Psoas muscle (tissue), 7 donors: ENCODE measurements at regions not wholly inside any gene's neighbourhood (a gene's known extent, or its start where the extent isn't known, plus 50 kb on each side); places are given as distances from the start of the nearest gene placed in this dataset.

Experiments used
- ATAC-seq, 4 donors: fragments of 200-7000 bp; cut with Tn5 transposase; one replicate each; pipeline ENCODE4 v1.9.1; 2020; ENCODE audit warnings: moderate library complexity in 3 of 4, mild to moderate bottlenecking in 2 of 4
- DNase-seq, 2 donors: peaks; one replicate each; pipeline ENCODE4 v3.0.0-alpha.2; 2020
- H3K27ac ChIP-seq: fragments of 200-600 bp; one replicate; pipeline ENCODE4 v1.8.0; 2022
- H3K27me3 ChIP-seq, 3 donors: fragments of 200-600 bp in 1 of 3; one replicate each; pipeline versions ENCODE4 v1.6.1 to v1.8.0; 2013 to 2022; ENCODE audit warnings: low read length in 2 of 3, mild to moderate bottlenecking in 2 of 3, moderate library complexity in 1 of 3; ENCODE audit not compliant: insufficient read depth in 3 of 3
- H3K36me3 ChIP-seq, 2 donors: fragments of 200-600 bp in 1 of 2; one replicate each; pipeline versions ENCODE4 v1.6.1 to v1.8.0; 2013 to 2022; ENCODE audit warnings: low read depth in 1 of 2, mild to moderate bottlenecking in 1 of 2, moderate library complexity in 1 of 2; ENCODE audit not compliant: insufficient read depth in 1 of 2
- H3K4me1 ChIP-seq: fragments of 200-600 bp; one replicate; pipeline ENCODE4 v1.8.0; 2022
- H3K4me3 ChIP-seq: fragments of 200-600 bp; one replicate; pipeline ENCODE4 v1.8.0; 2022; ENCODE audit warnings: mild to moderate bottlenecking
- H3K9me3 ChIP-seq: fragments of 200-600 bp; one replicate; pipeline ENCODE4 v1.8.0; 2022
- CTCF ChIP-seq: fragments of 200-600 bp; IDR thresholded peaks from one replicate; pipeline ENCODE4 v1.8.0; 2022; ENCODE audit warnings: antibody characterized with exemption
- WGBS, 3 donors: extraction: QIAGEN DNeasy Blood & Tissue Kit; methylation state at CpG; one replicate each; pipeline versions ENCODE4 v1.1.6 to v1.1.7; 2013; 5-methylcytosine and 5-hydroxymethylcytosine counted together
- intact Hi-C, 2 donors: fragments of 100-400 bp; cut with DNase I; formaldehyde crosslinking; loops; one replicate each; pipeline versions ENCODE4 v1.11.0 to v1.14.2; 2022
- donor health status: healthy with polysubstance abuse.
- donor health status: DM: no; HTN: no; CAD: no; lungs with moderate emphysema.
- donor health status: Bipolar disorder and iron deficiency.
- donor health status: healthy.
- donor health status: DM: yes; HTN: yes; CAD: no.
- donor health status: DM: no; HTN: no; CAD: no.
- donor health status: DM: yes; HTN: yes; CAD: no.

GRCh38 chr2:163541943-163542342 is 193.9 kb downstream of the FIGN start:
- no peak overlapping the region for H3K4me3 ChIP-seq
- H3K27ac ChIP-seq, result no peak overlapping the region
- intact Hi-C loops, result no loop called here
- no peaks in the 10 kb centered on the region for H3K9me3 ChIP-seq
- no peak for DNase-seq
- TF ChIP-seq CTCF, result no peak
- WGBS, 3 donors, result 92 to 97% (median 94%) methylated on average over 2 of the region's 2 CpGs
- H3K36me3 ChIP-seq, result no peaks in the 10 kb centered on the region
- H3K4me1 ChIP-seq, result peaks cover 14% of the 10 kb centered on the region
- no peak for ATAC-seq
- no peaks in the 10 kb centered on the region for H3K27me3 ChIP-seq

GRCh38 chr2:163541495-163541894 is 194.3 kb downstream of the FIGN start:
- Histone ChIP-seq H3K4me3 (no peak overlapping the region), H3K27me3 (no peaks in the 10 kb centered on the region), H3K9me3 (no peaks in the 10 kb centered on the region), H3K36me3 (no peaks in the 10 kb centered on the region), H3K4me1 (peaks cover 14% of the 10 kb centered on the region), H3K27ac (no peak overlapping the region)
- WGBS, 3 donors, result 85 to 91% (median 87%) methylated on average over 2 of the region's 2 CpGs
- DNase-seq, result no peak
- no peak for TF ChIP-seq CTCF
- no peak for ATAC-seq
- intact Hi-C loops, result no loop called here

GRCh38 chr2:163528640-163529217 is 207.1 kb downstream of the FIGN start:
- intact Hi-C loops, result no loop called here
- no peak for ATAC-seq

GRCh38 chr2:163527381-163527780 is 208.4 kb downstream of the FIGN start:
- Histone ChIP-seq H3K4me3 (no peak overlapping the region), H3K36me3 (no peaks in the 10 kb centered on the region), H3K27ac (no peak overlapping the region), H3K27me3 (no peaks in the 10 kb centered on the region), H3K4me1 (no peaks in the 10 kb centered on the region), H3K9me3 (peaks cover 3% of the 10 kb centered on the region)
- DNase-seq (no peak), ATAC-seq (no peak)
- intact Hi-C loops, result no loop called here
- no peak for TF ChIP-seq CTCF

More at GRCh38 chr2:163528640-163529217, 207.1 kb downstream of the FIGN start:
- Histone ChIP-seq H3K4me1 (no peaks in the 10 kb centered on the region), H3K27me3 (no peaks in the 10 kb centered on the region), H3K27ac (no peak overlapping the region), H3K36me3 (no peaks in the 10 kb centered on the region), H3K9me3 (no peaks in the 10 kb centered on the region), H3K4me3 (no peak overlapping the region)
- DNase-seq, result no peak
- no peak for TF ChIP-seq CTCF
- 73 to 87% (median 86%) methylated on average over 1 of the region's 1 CpG for WGBS, 3 donors

GRCh38 chr2:163518762-163519161 is 217.0 kb downstream of the FIGN start:
- Histone ChIP-seq H3K27ac (no peak overlapping the region), H3K4me1 (no peaks in the 10 kb centered on the region), H3K27me3 (no peaks in the 10 kb centered on the region), H3K36me3 (no peaks in the 10 kb centered on the region), H3K4me3 (no peak overlapping the region), H3K9me3 (peaks cover 3% of the 10 kb centered on the region)
- no peak for TF ChIP-seq CTCF
- DNase-seq (no peak), ATAC-seq (no peak)
- intact Hi-C loops, result no loop called here
- 70 to 75% (median 71%) methylated on average over 2 of the region's 2 CpGs for WGBS, 3 donors
